ENCODE measurements at regions not wholly inside any gene's neighbourhood (a gene's known extent, or its start where the extent isn't known, plus 50 kb on each side); places are given as distances from the start of the nearest gene placed in this dataset.

DNA sequence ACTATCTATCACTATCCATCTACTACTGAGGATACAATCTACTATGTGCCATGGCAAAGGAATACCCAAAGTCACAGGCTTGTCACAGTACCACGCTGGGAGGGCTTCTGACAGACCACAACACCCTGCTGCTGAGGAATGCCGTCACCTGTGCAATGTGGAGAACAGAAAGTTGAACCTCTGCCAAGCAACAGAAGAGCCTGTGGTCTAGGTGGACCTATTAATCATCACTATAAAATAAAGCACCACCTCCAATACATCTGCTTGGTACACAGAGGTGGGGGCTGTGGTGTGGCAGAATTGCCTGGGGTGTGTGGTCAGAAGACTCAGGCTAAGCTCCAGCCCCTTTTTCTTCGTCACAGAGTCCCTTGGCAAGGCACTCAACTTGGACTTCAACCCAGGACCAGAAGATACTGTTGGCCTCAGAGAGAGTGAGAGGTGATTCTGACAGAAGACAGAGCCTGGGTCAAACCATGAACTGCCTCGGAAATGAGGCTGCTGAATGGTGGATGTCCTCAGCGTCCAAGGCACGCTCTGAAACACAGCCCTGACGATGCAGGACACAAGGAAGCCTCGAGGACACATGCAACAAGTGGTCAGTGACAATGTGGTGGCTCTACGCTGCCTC lies 189.4 kb upstream of the CHRNA7 start:
- no peaks in the 10 kb centered on the region for H3K36me3 Mint-ChIP-seq (ENCODE audit: low read depth, unreplicated experiment)
- H3K4me1 Mint-ChIP-seq (ENCODE audit: low read depth, unreplicated experiment): no peaks in the 10 kb centered on the region

DNA sequence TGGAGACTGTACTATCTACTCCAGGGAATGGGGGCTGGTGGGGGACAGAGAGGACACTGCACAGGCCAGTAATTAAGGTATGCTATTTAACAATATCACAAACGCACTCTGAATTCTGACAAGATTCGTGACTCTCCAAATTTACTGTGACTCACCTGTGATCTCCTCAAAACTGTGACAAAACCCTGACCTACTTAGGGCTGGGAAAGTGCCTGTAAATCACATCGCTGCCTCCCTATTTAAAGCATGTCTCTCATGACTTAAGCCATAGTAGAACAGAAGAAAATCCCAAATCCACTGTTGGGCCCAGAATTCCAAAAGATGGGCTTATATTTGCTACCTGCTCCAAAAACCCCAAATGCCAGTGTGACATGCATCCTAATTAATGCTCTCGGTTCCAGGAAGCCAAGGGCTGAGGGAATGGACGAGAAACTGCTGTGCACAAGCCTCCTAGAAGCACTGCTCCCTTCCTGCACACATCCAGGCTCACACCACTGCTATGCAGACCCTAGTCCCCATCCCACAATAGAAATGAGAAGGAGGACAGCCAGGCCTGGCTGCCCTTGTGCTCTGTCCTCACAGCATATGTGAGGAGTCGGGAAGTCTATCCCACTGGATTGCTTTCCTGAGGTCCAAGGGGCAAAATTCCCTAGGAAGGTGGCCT lies 187.7 kb upstream of the CHRNA7 start:
- Histone ChIP-seq H4K20me1 (ENCODE audit: insufficient read depth, low read length) (no peaks in the 10 kb centered on the region), H3K79me2 (ENCODE audit: insufficient read depth, low read length) (no peaks in the 10 kb centered on the region), H3K4me1 (ENCODE audit: insufficient read depth, low read length) (no peaks in the 10 kb centered on the region), H3K27me3 (ENCODE audit: insufficient read depth, low read length) (no peaks in the 10 kb centered on the region), H3K4me2 (ENCODE audit: low read length) (no peak overlapping the region), H3K4me3 (ENCODE audit: insufficient read depth, low read depth, low read length) (no peak overlapping the region), H2AFZ (ENCODE audit: low read depth, low read length) (no peak overlapping the region), H3K36me3 (ENCODE audit: insufficient read depth, low read length) (no peaks in the 10 kb centered on the region), H3K9me3 (ENCODE audit: insufficient read depth, low read depth, low read length) (no peaks in the 10 kb centered on the region), H3K9ac (ENCODE audit: low read length) (no peak overlapping the region), H3K27ac (ENCODE audit: low read depth, low read length) (no peak overlapping the region)
- FAIRE-seq (no peak), DNase-seq (ENCODE audit: low read depth) (no peak)
- H3K27me3 Mint-ChIP-seq (ENCODE audit: low read depth, unreplicated experiment): peaks cover 16% of the 10 kb centered on the region
- no peak overlapping the region for H3K27ac Mint-ChIP-seq (ENCODE audit: unreplicated experiment)
- H3K4me3 Mint-ChIP-seq (ENCODE audit: unreplicated experiment): no peak overlapping the region
- peaks cover 3% of the 10 kb centered on the region for H3K9me3 Mint-ChIP-seq (ENCODE audit: unreplicated experiment)
- H3K36me3 Mint-ChIP-seq (ENCODE audit: low read depth, unreplicated experiment): no peaks in the 10 kb centered on the region
- H3K4me1 Mint-ChIP-seq (ENCODE audit: low read depth, unreplicated experiment): no peaks in the 10 kb centered on the region
- TF ChIP-seq, protein P1, sequence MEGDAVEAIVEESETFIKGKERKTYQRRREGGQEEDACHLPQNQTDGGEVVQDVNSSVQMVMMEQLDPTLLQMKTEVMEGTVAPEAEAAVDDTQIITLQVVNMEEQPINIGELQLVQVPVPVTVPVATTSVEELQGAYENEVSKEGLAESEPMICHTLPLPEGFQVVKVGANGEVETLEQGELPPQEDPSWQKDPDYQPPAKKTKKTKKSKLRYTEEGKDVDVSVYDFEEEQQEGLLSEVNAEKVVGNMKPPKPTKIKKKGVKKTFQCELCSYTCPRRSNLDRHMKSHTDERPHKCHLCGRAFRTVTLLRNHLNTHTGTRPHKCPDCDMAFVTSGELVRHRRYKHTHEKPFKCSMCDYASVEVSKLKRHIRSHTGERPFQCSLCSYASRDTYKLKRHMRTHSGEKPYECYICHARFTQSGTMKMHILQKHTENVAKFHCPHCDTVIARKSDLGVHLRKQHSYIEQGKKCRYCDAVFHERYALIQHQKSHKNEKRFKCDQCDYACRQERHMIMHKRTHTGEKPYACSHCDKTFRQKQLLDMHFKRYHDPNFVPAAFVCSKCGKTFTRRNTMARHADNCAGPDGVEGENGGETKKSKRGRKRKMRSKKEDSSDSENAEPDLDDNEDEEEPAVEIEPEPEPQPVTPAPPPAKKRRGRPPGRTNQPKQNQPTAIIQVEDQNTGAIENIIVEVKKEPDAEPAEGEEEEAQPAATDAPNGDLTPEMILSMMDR (IDR thresholded peaks at IDR 0.05; ENCODE audit: insufficient read depth, low read depth, low read length): no peak
- TF ChIP-seq EZH2 (IDR thresholded peaks at IDR 0.05; ENCODE audit: insufficient read depth, low read length): no peak

More for the DNA sequence above, 189.4 kb upstream of the CHRNA7 start:
- Mint-ChIP-seq H3K27me3 (ENCODE audit: low read depth, unreplicated experiment) (peaks cover 13% of the 10 kb centered on the region), H3K9me3 (ENCODE audit: unreplicated experiment) (peaks cover 1% of the 10 kb centered on the region), H3K27ac (ENCODE audit: unreplicated experiment) (no peak overlapping the region), H3K4me3 (ENCODE audit: unreplicated experiment) (no peak overlapping the region)
- H3K4me1 ChIP-seq (ENCODE audit: insufficient read depth, low read length): no peaks in the 10 kb centered on the region
- H2AFZ ChIP-seq (ENCODE audit: low read depth, low read length): no peak overlapping the region
- no peaks in the 10 kb centered on the region for H3K36me3 ChIP-seq (ENCODE audit: insufficient read depth, low read length)
- H3K9me3 ChIP-seq (ENCODE audit: insufficient read depth, low read depth, low read length): no peaks in the 10 kb centered on the region
- DNase-seq (ENCODE audit: low read depth) (no peak), FAIRE-seq (no peak)
- no peak overlapping the region for H3K4me2 ChIP-seq (ENCODE audit: low read length)
- H4K20me1 ChIP-seq (ENCODE audit: insufficient read depth, low read length): no peaks in the 10 kb centered on the region
- no peaks in the 10 kb centered on the region for H3K79me2 ChIP-seq (ENCODE audit: insufficient read depth, low read length)
- no peak overlapping the region for H3K4me3 ChIP-seq (ENCODE audit: insufficient read depth, low read depth, low read length)
- H3K9ac ChIP-seq (ENCODE audit: low read length): no peak overlapping the region
- TF ChIP-seq, protein P1 (IDR thresholded peaks at IDR 0.05; ENCODE audit: insufficient read depth, low read depth, low read length): no peak
- TF ChIP-seq EZH2 (IDR thresholded peaks at IDR 0.05; ENCODE audit: insufficient read depth, low read length): no peak
- H3K27me3 ChIP-seq (ENCODE audit: insufficient read depth, low read length): no peaks in the 10 kb centered on the region
- H3K27ac ChIP-seq (ENCODE audit: low read depth, low read length): no peak overlapping the region
